ENCODE measurements at regions not wholly inside any gene's neighbourhood (a gene's known extent, or its start where the extent isn't known, plus 50 kb on each side); places are given as distances from the start of the nearest gene placed in this dataset.

- no peak for DNase-seq
These were observed 389.1 kb downstream of the GRIN2B start for GRCh38 chr12:13592063-13592942.

GRCh38 chr12:13591488-13591887, 389.9 kb downstream of the GRIN2B start:
- no peak for DNase-seq

- no peak for DNase-seq
These were observed 390.3 kb downstream of the GRIN2B start for GRCh38 chr12:13591059-13591458.

- DNase-seq, result no peak
These were observed 392.0 kb downstream of the EMP1 start for GRCh38 chr12:13588574-13588973.

- no peak for DNase-seq
These were observed 391.3 kb downstream of the EMP1 start for GRCh38 chr12:13587721-13588390.

GRCh38 chr12:13586361-13586760, 389.8 kb downstream of the EMP1 start:
- no peak for DNase-seq

- no peak for DNase-seq
These were observed 388.0 kb downstream of the EMP1 start for GRCh38 chr12:13584541-13584940.

- no peak for DNase-seq
These were observed 387.1 kb downstream of the EMP1 start for GRCh38 chr12:13583630-13584029.

- DNase-seq, result no peak
These were observed 385.9 kb downstream of the EMP1 start for GRCh38 chr12:13582421-13582820.

- no peak for DNase-seq
These were observed 384.5 kb downstream of the EMP1 start for GRCh38 chr12:13581031-13581430.

- no peak for DNase-seq
These were observed 383.7 kb downstream of the EMP1 start for GRCh38 chr12:13580206-13580605.

- DNase-seq, result no peak
These were observed 380.5 kb downstream of the EMP1 start for GRCh38 chr12:13576935-13577500.

GRCh38 chr12:13573698-13574321, 377.3 kb downstream of the EMP1 start:
- DNase-seq, result no peak

- DNase-seq, result no peak
These were observed 374.5 kb downstream of the EMP1 start for GRCh38 chr12:13571035-13571434.

- no peak for DNase-seq
These were observed 373.6 kb downstream of the EMP1 start for GRCh38 chr12:13570005-13570694.

GRCh38 chr12:13566292-13566691, 369.8 kb downstream of the EMP1 start:
- DNase-seq, result no peak

GRCh38 chr12:13564266-13564810, 367.8 kb downstream of the EMP1 start:
- no peak for DNase-seq

- no peak for DNase-seq
These were observed 367.2 kb downstream of the EMP1 start for GRCh38 chr12:13563743-13564125.

GRCh38 chr12:13562915-13563742, 366.6 kb downstream of the EMP1 start:
- DNase-seq, result no peak

GRCh38 chr12:13561923-13562322, 365.4 kb downstream of the EMP1 start:
- DNase-seq, result no peak

GRCh38 chr12:13559318-13559978, 362.9 kb downstream of the EMP1 start:
- DNase-seq, result no peak
